Left renal pelvis (tissue), 4 donors: ENCODE measurements at regions not wholly inside any gene's neighbourhood (a gene's known extent, or its start where the extent isn't known, plus 50 kb on each side); places are given as distances from the start of the nearest gene placed in this dataset.

Experiments
- DNase-seq, 4 donors: peaks; one replicate each; pipeline ENCODE4 v3.0.0-alpha.2; 2013; ENCODE audit warnings: low read depth in 4 of 4, low spot score in 3 of 4

DNA sequence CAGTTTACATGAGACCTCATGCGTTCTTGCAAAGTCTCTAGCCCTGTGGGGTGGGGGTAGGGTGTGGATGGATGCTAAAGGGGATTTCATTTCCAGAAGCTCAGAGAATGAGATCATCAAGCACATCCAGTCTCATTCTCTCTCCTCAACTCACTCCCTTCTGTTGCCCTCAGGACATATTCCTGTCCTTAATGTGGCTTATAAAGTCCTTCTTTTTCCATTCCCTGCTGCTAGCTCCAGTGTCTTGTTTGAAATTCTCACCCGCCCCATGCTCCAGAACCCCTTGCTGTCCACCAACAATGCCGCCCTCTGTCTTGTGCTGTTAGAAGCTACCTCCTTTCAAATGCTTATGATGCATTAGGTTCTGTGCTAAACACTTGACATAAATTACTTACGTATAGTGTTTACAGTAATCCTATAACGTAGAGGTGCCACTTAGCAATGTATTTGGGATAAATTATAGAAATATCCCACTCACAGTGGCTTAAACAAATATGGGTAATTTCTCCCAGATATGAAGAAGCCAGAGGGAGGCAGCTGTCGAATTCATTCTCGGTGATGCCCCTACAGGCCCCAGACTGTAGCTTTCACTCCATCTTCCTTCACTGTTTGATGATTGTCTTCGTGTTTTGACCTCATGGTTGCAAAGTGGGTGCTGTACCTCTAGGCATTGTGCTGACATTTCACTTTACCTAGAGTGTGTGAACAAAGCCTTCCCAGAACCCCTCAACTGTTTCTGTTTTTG, 273.1 kb upstream of the TBL1XR1 start:
- DNase-seq, result no peak

- no peak for DNase-seq
Measured at GRCh38 chr3:177471733-177472480, 274.6 kb upstream of the TBL1XR1 start.

DNA sequence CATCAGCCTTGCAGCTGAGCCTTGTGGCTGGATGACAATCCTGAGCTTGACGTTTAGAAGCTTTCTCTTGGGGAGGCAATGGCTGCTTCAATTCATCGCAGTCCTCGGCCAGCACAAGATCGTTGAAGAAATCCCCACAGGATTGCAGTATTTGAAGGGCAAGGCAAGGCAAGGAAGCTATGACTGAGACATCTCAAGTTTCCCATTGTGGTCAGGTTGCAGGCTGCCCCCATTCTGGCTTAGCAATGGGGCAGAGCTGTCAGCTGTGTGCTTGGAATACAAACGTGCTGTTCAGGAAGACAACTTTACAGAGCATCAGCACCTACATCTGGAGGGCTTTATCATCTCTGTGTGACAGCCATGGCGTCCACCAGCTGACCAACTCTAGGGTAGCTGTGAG, 275.9 kb upstream of the TBL1XR1 start:
- no peak for DNase-seq

DNA sequence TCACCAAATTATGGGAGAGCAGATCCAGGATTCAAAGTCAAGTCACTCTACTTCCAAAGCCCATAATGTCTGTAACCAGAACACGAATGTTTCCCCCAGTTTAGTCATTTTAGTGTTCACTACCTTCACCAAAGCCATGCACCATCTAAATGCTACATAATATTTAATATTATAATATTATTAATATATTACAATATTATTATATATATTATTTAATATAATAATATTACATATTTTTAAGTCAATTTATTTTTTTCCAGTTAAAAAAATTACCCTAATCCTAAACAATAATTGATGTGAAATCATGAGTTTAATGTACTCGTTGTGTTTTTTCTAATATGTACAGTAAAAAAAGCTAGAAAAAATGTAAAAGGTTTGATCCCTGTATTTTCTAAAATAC, 276.6 kb upstream of the TBL1XR1 start:
- no peak for DNase-seq

GRCh38 chr3:177474652-177475355, 277.5 kb upstream of the TBL1XR1 start:
- no peak for DNase-seq

GRCh38 chr3:177475356-177475665, 278.0 kb upstream of the TBL1XR1 start:
- DNase-seq, result no peak

GRCh38 chr3:177476495-177476894, 279.2 kb upstream of the TBL1XR1 start:
- no peak for DNase-seq

DNA sequence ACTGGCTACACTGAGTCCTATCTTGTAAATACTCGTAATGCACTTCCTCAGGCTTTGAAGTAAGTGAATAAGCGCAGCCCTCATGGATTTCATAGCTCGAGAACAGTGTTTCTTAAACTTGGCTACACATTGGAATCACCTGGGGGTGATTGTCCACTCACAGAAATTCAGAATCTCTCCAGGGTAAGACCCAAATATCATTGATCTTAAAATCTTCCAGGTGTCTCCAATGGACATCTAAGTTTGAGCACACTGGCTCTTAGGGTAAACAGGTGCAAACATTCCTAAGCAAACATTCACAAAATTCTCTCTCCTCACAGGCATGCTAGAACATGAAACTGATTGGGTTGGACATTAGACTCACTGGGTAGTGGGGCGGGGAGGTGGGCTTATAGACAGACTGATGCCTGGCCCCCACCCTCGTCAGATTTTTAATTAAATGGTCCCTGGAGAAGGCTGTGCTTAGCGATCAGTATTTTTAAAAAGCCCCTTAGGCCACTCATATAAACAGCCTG, 279.7 kb upstream of the TBL1XR1 start:
- no peak for DNase-seq

DNA sequence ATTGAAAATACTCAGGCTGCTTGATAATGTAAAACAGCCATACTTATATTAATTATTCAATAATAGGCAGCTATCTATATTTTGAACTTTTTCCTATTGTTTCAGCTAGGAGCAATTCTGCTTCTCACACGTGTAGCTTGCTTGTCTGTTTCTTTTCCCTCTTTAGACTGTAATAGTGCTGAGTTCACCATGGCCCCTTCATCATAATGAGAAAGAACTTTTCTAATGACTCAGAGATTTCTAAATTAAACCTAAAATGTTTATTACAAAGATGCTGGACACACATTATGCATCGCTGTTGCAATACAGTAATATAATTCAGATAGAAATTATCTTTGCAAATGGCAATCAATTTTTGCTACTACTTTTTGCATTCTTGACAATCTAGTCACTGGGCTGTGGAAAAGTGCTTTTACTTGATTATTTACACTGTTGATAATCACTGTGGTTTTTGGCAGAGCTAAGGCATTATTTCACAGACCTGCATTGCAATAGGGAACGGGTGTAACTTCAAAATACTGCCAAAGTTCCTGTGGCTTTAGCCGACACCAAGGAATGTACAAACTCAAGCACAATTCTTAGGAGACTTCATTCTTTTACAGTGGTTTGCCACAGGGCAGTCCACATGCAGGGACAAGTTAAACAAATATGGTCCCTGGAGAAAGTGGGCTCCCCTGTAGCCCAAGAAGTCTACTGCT, 281.0 kb upstream of the TBL1XR1 start:
- no peak for DNase-seq

DNA sequence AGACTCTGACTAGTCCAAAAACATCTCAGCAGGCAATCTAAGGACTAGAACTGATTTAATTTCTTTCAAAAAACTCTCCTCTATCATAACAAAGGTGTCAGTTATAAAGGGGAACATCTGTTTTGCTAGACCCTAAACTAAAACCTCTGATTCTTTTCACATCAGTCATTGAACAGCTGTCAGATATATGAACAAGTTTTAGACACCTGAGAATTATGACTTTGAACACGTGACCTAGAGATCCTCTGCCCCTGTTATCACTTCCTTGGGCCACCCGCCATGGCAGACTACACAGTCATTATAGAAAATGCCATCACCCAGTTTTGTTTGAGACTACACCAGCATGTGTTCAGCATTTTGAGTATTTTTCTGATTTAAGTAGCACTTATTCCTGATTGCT, 282.3 kb upstream of the TBL1XR1 start:
- no peak for DNase-seq

DNA sequence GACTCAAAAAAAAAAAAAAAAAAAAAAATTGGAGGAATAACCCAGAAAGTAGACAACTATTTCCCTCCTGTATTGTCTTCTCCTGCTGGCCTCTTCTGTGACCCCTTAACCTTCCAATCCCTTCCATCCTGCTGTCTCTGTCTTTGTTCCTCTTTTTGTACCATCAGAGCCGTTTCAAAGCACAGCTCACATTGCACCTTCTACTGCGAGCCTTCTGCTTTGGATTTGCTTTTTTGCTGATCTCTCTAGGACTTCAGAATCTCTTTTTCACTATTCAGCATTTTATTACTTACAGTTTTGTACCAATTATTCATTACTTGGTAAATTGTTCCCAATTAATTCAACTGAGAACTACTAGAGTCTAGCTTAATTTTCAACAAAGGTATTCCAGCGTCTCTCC, 284.0 kb upstream of the TBL1XR1 start:
- no peak for DNase-seq

- no peak for DNase-seq
Measured at GRCh38 chr3:177482048-177482691, 284.9 kb upstream of the TBL1XR1 start.

GRCh38 chr3:177483182-177483967, 286.1 kb upstream of the TBL1XR1 start:
- DNase-seq, result no peak

- DNase-seq, result no peak
Measured at GRCh38 chr3:177484206-177484605, 286.9 kb upstream of the TBL1XR1 start.

- DNase-seq, result no peak
Measured at GRCh38 chr3:177484926-177485325, 287.6 kb upstream of the TBL1XR1 start.

DNA sequence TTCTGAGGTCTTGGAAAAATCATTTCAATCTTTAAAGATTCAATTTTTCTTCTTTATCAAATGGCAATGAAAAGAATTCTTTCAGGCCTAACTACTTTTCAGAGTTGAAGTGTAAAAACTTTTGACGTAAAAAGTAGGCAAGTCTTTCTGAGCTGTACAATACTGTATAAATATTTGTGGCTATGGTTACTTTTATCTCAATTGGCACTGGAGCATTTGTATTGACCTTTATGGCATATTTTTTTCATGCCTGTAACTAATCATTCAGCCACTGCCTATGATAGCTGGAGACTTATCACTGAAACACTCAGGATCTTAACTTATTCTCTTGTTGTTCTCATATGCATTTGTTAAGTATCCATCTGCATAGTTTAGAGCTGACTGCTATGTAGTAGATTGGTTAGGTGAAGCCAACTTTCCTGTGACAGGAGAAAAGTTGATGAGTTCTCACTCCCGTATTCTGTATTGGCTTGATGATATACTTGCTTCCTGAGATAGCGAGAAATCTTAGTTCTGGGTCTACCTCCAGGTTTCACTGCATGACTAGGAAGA, 290.4 kb upstream of the TBL1XR1 start:
- DNase-seq, result no peak

- DNase-seq, result no peak
Measured at GRCh38 chr3:177488740-177489139, 291.5 kb upstream of the TBL1XR1 start.

DNA sequence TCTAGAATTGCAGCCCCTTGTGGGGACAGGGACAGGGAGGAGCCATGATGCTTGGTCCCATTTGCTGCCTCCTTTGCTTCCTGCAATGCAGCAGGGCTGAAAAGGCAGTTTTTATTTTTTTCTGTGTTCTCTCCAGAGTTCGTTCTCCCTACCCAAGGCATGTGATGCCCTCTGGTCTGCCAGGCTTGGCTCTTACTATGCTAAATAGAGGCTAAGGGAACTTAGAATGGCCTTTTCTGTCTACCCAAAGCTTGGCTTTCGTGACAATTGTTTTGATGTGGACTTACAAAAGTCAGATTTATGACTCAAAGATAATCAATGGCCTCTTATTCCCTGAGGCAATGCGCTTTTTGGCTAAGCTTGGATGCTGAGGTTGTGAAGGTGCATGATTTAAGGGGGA, 293.3 kb upstream of the TBL1XR1 start:
- no peak for DNase-seq

- no peak for DNase-seq
Measured at GRCh38 chr3:177491296-177492032, 294.2 kb upstream of the TBL1XR1 start.
